ENCODE measurements at regions not wholly inside any gene's neighbourhood (a gene's known extent, or its start where the extent isn't known, plus 50 kb on each side); places are given as distances from the start of the nearest gene placed in this dataset.
"Not testable (repeated sequence)": the region's sequence is repeated elsewhere in the genome, so short reads cannot be mapped to it uniquely, and the experiment has no call there.

- TF ChIP-seq CTCF (IDR thresholded peaks at IDR 0.05; ENCODE audit: low read depth, low read length) = no peak
These were observed 509.7 kb downstream of the ZEB2 start for GRCh38 chr2:144010096-144010836.

GRCh38 chr2:144006139-144006538 lies 513.8 kb downstream of the ZEB2 start:
- DNase-seq (ENCODE audit: low read depth in 2 of 2) = no peak
- no peak overlapping the region for H3K4me3 ChIP-seq (replicated peaks in 1 of 2; ENCODE audit: low read depth in 2 of 2, low read length in 2 of 2)
- no peak for TF ChIP-seq CTCF (IDR thresholded peaks at IDR 0.05; ENCODE audit: low read depth, low read length)

More at GRCh38 chr2:144010096-144010836, 509.7 kb downstream of the ZEB2 start:
- no peak overlapping the region for H3K4me3 ChIP-seq (replicated peaks in 1 of 2; ENCODE audit: low read depth in 2 of 2, low read length in 2 of 2)
- DNase-seq (ENCODE audit: low read depth in 2 of 2) = no peak

GRCh38 chr2:144004742-144005141 lies 515.2 kb downstream of the ZEB2 start:
- DNase-seq (ENCODE audit: low read depth in 2 of 2) = no peak
- TF ChIP-seq CTCF (IDR thresholded peaks at IDR 0.05; ENCODE audit: low read depth, low read length) = no peak
- no peak overlapping the region for H3K4me3 ChIP-seq (replicated peaks in 1 of 2; ENCODE audit: low read depth in 2 of 2, low read length in 2 of 2)

GRCh38 chr2:144003460-144004075 lies 516.4 kb downstream of the ZEB2 start:
- no peak overlapping the region for H3K4me3 ChIP-seq (replicated peaks in 1 of 2; ENCODE audit: low read depth in 2 of 2, low read length in 2 of 2)
- TF ChIP-seq CTCF (IDR thresholded peaks at IDR 0.05; ENCODE audit: low read depth, low read length) = no peak
- no peak for DNase-seq (ENCODE audit: low read depth in 2 of 2)

GRCh38 chr2:143996974-143997373 lies 522.9 kb downstream of the ZEB2 start:
- H3K4me3 ChIP-seq (replicated peaks in 1 of 2; ENCODE audit: low read depth in 2 of 2, low read length in 2 of 2) = no peak overlapping the region
- DNase-seq (ENCODE audit: low read depth in 2 of 2) = no peak
- no peak for TF ChIP-seq CTCF (IDR thresholded peaks at IDR 0.05; ENCODE audit: low read depth, low read length)

GRCh38 chr2:143994961-143995360 lies 525.0 kb downstream of the ZEB2 start:
- no peak for TF ChIP-seq CTCF (IDR thresholded peaks at IDR 0.05; ENCODE audit: low read depth, low read length)
- no peak for DNase-seq (ENCODE audit: low read depth in 2 of 2)
- no peak overlapping the region for H3K4me3 ChIP-seq (replicated peaks in 1 of 2; ENCODE audit: low read depth in 2 of 2, low read length in 2 of 2)

- not testable (repeated sequence) for DNase-seq (ENCODE audit: low read depth in 2 of 2); H3K4me3 ChIP-seq (replicated peaks in 1 of 2; ENCODE audit: low read depth in 2 of 2, low read length in 2 of 2)
These were observed 528.3 kb downstream of the ZEB2 start for GRCh38 chr2:143991596-143991995.
